Fibroblast of skin of right biceps (primary cell): ENCODE measurements at regions not wholly inside any gene's neighbourhood (a gene's known extent, or its start where the extent isn't known, plus 50 kb on each side); places are given as distances from the start of the nearest gene placed in this dataset.

Source experiments
- DNase-seq: peaks from one replicate; pipeline ENCODE4 v3.0.0-alpha.2; 2013

DNA sequence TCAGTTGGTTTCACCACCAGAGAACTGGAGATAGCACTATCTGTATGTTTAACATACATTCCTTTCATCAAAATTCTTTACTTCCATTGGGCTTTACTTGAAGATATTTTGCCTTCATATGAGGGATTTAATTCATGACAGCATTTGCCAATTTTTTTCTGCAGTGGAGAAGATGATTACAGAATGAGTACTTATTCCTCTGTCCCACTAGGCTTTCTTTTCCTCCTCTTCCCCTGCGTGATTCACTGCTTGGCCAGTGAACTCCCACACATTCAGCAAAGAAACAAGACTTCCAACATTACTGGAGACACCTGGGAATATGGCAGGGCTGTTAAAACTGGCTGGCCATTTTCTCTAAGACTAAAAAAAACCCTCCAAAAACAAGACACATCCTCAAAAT, 425.8 kb upstream of the KCNH7 start:
- DNase-seq, result peak; percentile 73

DNA sequence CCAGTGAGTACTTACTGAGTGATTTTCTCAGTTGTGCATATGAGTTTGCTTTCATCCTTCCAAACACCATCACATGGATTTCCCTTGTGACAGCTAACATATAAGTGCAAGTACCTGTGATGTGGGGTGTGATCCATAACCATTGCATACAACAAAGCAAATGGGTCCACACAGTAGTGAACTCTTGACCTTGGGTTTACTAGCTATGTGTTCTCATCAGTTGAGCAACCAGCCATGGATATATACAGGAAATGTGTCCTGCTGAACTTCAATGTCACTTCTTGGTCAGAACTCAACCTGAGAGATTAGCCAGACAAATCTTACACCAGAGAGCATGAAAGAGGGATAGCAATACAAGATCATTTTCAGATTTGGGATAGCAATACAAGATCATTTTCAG, 420.9 kb upstream of the KCNH7 start:
- no peak for DNase-seq

DNA sequence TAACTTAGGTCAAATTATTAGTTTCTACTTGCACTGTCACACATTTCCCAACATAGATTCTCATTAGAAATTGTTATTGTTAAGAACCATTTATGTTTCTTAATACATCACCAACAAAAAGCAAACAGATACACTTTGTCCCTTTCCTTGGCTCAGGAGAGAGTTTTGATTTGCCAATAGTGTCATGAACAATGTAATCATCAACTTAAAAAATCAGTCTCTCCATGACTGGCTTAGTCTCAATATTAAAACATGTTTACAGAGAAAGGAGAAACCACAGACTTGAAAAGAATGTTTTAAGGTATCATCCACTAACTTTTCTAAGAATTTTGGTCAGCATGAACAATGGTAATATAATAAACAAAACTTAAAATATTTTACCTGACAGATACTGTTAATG, 416.5 kb upstream of the KCNH7 start:
- DNase-seq, result peak; percentile 1

DNA sequence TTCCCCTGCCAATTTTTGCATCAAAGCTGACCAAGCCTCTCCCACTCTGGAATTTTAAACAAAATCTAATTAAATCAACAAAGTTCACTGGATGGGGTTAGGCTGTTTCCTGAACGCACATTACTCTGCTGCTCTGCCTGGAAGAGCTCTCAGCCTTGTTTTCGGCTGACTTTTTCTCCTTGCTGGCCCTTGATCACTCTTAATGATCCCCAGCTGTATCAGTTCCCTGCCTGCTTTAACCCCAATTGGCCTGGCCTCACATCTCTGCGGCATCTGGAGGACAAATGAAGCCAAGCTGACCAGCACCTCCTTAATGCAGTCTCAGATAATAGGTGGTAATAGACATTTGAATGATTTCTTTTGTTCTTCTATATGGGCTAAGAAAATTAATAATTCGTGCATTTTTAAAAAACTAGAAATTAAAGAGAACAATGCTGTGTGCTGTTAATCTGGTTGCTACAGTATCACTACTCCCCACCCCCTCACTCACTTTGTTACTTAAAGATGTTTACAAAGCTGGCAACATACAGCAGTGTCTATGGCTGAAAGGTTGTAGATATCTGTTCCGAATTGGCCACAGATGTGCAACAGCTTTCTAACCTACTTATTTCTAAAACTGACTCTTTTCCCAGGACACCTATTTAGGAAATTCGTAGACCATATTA, 415.2 kb upstream of the KCNH7 start:
- DNase-seq, result no peak

DNA sequence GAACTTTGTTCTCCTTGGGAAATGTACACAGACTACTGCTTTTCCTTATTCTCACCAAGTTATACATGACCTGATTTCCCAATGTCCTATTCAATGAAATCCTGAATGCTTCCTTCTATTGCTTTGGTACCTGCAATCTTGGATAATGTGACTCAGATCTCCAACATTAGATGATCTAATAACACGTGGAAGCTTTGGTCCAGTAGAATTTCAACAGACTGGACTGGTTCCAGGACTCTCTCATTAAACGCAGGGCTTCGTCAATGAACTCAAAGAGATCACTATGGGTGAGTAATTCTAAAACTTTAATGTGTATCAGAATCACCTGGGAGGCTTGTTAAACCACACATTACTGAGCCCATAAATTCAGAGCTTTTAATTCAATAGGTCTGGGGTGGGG, 413.6 kb upstream of the KCNH7 start:
- DNase-seq, result no peak

DNA sequence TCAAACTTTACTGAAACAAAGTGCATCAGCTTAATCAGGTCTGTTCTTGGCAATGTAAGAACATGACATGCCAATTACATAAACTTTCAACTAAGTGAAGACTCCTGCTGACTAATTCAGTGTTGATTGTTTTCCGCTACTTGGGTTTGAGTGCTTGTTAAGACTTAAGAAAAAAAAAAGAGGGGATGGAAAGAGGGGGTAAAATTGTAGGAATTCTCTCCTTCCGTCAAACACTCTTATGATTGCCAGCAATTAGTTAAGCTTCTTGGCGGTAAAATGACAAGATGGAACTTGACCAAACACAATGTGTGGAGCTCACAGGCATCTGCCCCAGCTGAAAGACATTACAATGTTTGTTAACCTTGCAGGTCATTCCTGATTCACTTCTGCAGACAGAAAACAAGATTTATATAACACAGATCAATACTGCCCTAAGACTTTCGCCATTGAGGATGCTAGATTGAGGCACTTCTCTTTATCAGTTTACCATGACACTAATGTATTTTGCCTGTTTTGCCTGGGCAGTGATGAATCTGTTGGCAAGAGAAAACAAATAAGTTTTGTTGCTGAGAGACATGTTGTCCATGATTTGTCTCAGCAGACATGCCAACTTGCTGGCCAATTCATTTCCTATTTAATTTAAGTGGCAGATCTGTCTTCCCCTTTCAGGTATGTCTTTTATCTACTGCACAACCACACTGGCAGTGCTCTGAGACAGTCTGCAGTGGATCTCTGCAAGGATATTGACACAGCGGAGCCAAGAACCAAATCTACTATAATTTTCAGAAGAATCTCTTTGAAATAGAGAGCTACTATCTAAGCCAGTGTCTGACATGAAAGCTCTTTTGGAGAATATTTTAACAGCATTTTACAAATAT, 410.0 kb upstream of the KCNH7 start:
- DNase-seq, result no peak

DNA sequence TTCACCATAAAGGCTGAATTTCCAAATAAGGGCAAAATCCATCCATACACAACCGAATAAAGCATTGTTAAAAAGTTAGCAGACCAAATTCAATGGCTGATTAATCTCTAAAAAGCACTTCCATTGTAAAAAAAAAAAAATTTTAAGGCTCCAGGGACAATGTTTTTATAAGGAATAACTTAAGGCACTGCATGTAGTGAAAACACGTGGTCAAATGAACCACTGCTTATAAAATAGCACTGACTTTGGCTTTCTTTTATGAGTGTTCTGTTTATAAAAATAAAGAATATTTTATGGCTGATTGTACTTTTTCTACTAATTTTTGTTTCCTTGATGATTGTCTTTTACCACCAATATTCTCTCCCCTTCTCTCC, 409.3 kb upstream of the KCNH7 start:
- DNase-seq, result no peak

DNA sequence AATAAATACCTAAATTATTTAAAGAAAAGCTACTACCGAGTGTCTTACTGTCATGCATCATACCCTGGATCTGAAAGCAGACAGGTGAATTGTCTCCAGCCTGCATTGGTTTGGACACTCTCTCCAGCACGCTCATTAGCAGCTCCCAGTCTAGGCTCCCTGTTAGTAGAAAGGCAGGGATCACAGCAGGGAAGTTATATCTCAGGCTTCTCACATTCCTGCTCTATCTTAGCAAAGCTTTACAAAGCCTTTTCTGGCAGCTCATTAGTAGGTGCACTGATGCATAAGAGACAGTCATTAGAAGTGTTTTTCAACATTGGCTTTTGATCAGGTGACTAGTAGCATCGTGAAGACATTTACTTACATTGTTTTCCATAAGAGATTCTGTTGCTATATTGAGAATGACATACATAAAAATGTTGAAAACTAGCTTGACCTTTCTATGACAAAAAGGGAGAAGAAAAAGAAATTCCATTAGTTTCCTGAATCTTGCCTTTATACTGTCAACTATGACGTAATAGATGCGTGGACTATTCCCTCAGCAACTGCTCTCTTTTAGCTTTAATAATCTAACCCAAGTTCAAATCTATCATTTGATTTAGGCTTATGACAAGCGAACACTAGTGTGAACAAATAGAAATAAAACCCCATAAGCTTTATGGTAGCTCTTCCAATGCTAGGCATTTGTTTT, 408.7 kb upstream of the KCNH7 start:
- DNase-seq, result no peak

DNA sequence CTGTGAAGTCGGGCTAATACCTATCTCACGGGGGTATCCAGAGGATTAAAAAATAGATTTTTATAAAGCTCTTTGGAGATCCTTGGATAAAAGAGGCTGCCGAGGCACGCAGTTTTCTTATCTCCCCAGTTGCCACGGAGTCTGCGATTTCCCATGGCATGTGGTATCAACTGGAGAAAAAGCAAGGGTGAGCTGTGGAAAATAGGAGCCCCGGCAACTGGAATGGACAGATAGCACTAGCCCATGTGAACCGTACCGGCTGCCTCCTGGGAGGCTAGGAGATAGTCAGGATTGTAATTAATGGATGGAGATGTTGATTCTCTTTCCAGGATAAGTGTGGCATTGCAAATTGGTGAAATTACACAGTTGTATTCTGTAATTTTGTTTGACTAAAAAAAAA, 407.6 kb upstream of the KCNH7 start:
- DNase-seq, result no peak

DNA sequence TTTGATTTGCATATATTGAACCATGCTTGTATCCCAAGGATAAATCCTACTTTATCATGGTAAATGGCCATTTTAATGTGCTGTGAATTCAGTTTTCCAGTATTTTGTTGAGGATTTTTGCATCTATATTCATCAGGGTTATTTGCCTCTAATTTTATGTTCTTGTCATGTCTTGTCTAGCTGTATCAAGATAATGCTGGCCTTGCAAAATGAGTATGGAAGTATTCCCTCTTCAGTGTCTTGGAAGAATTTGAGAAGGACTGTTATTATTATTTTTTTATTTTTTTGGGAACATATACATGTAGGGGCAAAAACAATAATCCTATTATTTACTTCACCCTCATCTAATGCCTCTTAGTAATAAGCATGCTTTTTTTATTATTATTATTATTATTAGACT, 398.0 kb upstream of the KCNH7 start:
- DNase-seq, result no peak

DNA sequence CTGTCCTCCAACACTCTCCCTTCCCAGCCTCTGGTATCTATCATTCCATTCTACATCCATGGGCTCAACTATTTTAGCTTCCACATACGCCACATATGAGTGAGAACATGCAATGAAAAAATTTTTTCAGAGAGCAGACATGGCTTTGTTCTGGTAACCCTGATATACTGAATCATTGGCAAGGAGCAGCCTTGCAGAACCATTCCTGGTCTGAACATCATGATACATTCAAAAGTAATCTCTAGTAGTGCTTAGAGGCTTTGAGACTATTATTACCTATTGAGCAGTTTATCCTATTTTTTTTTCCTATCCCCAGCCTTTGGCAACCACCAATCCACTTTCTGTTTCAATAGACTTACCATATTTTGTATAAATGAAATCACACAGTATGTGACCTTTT, 393.1 kb upstream of the KCNH7 start:
- DNase-seq, result no peak

DNA sequence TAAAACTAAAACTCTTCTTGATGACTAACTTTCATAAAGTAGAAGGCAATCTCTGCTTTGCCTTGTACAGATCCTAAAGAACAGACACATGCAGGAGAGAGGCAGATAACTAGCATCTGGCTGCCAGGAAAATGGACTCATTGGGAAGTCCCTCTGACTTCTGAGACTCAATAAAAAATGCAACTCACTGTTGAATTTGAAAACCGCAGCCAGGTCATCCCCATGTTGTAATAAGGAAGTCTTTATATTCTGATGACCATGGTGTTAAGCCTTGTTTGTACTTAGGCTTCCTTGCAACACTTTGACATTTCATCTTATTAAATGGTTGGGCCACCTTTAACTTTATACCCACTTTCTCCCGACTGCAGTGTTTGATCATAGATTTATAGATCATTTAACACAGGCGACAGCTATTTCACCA, 375.1 kb upstream of the KCNH7 start:
- peak; percentile 79 for DNase-seq

DNA sequence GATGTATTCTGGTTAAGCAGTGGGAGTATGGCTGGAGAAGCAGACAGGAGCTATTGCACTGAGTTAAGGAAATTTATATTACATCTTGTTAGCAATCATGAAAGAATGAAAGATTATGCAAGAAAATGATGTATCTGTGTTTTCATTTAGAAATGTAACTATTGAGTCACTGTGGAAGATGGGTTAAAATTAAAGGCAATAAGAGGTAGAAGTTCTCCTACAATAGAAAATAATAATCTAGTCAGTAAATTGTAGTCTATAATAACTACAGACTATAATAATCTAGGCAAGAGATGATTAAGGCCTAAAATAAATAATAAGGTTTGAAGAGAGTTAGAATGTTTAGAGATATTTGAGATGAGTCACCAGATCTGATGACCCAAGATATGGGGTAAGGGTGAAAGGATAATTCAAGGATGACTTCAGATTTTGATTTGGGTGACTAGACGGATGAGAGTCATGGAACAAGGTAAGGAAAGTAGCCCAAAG, 371.9 kb upstream of the KCNH7 start:
- DNase-seq, result peak; percentile 76

DNA sequence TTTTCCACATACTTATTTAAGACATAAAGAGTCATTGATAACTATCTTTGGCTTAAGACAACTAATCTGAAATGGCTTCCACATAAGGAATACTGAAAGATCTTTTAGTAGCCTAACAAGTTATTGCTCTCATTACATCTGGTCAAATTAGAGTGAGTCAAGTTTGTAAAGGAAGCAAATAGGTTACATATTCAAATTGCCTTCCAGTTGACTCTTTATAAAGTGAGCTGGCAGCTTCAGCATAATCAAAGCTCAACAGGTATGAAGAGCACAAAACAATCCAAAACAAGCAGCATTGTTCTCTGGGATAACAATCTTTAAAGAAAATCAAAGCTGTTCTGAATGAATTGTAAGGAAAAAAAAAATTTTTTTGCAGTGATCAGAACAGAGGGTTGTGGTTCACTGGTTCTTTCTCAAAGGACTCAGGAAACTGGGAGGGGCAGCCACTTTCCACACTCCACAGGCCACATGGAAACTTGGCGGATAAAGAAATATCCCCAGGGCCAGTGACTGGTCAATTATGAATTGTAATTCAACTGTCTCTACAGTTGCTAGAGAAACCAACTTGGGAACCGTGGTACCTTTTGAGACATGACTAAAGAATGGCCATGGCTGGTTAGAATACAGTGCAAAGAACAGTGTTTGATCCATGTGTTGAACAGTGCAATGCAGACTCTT, 369.3 kb upstream of the KCNH7 start:
- DNase-seq, result no peak

DNA sequence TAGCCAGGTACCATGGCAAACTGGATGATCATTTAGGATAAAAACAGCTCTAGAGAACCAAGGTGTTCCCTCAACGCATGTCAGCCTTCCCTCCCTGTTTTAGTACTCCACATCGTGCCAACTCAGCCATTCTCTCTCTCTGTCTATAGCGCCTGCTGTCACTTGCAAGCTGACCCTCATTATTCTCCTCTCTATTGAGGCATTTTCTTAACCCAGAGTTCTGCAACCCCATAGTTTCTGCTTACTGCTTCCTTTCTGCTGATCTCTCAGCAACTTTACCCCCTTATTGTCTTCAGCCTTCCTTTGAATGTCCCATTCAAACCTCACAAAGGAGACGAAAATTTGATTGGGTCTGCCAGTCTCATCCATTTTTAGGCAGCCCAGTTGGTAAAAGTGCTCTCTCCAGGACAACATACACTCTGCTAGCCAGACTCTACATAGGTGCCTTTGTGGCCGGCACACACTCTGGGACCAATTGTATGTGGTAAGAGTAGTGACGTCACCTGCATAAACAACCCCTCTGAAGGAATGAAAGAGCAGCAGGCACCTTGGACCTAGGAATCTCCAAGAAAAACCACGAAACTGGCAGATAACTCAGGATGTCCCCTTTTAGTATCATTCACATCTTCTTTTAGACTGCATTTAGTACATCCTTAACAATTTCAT, 367.2 kb upstream of the KCNH7 start:
- DNase-seq, result no peak

DNA sequence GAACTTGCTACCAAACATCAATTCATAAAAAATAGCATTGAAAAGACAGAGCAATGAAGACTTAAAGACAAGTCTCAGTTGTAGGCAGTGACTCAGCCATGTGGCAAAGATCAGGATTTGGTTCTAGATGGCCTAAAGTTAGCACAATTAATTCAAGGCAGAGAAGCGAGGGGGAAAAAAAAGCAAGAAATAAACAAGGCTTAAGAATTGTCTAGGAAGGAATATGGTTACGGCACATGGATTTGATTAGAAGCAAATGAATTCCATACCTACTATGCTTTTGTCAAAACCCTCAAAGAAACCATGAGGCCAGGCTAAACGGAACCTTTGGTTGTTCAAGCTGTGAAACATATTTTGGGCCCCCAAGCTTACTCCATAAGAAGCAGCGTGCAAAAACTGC, 362.2 kb upstream of the KCNH7 start:
- peak; percentile 50 for DNase-seq

DNA sequence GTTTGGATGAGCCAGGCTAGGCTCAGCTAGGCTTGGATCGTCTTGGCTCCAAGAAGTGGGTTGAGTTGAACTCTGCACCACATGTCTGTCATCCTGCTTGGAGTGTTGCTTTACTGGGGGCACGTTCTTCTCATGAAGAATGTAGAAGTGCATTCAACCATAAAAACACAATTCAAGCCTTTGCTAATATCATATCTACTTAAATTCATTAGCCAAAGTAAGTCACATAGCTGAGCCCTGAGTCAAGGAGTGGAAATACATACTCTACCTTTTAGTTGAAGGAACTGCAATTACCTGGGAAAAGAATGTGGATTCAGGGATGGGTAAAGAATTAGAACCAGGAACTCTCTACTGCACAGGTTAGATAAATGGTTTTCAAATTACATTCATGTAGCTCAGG, 360.4 kb upstream of the KCNH7 start:
- DNase-seq, result no peak

DNA sequence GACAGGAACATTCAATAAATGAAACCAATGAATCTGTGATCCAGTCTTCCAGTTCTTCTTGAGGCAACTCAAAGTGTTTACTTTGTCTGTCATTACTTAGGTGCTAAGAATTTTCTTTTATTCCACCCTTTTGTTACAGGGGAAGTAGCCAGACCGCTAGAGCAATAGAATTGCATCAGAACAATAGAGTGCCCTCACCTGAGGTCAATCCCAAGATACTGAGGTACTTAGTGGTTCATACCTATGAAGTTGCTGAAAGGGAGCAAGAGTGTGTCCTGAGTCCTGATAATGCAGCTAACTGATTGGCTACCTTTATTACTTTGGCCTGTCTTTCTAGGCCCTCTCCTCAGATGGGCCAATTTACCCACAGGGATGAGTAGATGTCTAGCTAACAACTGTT, 359.4 kb upstream of the KCNH7 start:
- no peak for DNase-seq

DNA sequence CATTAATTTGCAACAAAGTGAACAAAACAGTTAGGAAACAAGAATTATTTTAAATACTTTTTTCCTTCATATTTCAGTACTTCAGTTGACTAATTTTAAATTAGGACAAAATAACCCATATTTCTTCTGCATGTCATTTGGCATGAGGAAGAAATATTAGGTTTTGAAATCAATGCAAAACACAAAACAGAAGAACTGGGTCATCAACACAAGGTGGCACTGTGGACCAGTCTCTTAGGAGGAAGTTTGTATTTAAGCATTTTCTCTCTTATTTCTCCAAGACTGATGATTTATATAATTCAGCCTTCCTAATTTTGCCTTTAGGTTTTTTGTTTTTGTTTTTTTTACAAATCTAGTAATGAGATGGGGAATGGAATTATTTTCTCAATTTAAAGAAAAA, 352.8 kb upstream of the KCNH7 start:
- DNase-seq, result peak; percentile 44

DNA sequence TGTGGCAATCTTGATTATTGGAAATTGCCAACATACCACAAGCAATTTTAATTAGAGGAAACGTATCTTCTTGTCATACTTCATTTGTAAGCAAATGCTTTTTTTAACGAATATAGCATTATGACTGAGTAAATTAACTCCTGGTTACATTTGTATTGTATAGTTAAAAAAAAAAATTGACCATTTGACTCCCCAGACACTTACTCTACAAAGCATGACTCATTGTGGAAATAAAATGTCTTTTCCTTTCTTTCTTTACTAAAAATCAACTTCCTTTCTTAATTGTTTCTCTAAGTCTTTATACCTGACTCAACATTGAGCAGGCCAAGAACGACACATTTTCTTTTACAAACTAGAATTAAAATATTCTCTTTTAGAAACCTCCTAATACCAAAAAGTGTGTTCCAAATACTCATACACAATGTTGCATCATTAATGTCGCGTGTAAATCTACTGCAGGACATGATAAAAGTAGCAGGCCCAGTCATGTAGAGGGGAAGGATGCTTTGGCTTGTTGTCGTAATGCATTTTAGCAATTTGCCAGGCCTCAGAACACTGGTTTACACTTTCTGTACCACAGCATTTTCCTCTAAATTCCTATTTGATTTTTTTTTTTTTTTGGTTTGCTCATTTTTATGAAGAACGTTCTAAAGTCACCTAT, 349.6 kb upstream of the KCNH7 start:
- no peak for DNase-seq

DNA sequence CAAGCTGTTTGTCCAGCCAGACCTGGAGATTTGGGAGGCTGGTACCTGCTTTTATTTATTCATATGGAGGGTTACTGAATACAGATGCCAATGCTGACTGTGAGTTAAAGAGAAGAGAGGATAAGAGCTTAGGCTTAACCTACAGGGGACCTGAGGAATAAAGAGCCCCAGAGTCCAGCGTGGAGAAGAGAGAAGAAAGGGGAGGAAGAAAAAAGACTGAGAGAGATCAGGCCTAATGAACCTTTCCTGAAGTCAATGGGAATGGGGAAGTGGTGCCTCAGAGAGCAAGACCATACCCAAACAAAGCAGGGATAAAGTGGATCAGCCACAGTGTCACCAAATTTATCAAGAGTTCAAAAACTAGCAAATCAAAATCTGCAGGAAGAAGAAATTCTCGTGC, 348.6 kb upstream of the KCNH7 start:
- DNase-seq, result no peak

DNA sequence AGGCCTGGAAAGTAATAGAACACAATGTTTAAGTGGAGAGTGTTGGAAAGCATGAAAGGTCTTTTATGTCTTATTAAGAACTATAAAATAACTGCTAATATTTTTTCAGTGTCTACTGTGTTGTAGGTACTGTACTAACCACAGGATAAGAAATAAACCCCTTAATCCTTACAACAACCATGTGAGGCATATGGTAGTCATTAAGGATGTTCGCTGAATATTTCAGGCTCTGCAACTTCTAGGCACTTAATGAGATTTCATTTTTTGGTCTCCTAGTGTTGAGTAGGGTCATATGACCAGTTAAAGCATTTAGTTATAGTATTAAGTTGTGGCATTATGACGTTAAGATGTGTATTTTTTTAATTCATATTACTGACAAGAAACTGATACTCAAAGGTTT, 346.6 kb upstream of the KCNH7 start:
- no peak for DNase-seq
